GM13977 (cell line): ENCODE measurements at regions not wholly inside any gene's neighbourhood (a gene's known extent, or its start where the extent isn't known, plus 50 kb on each side); places are given as distances from the start of the nearest gene placed in this dataset.
A peak's percentile ranks its signal among the peaks of the same experiment; 100 is the strongest.

ENCODE experiments used
- DNase-seq: peaks from one replicate; pipeline ENCODE4 v3.0.0; 2012; ENCODE audit warnings: low spot score
- in situ Hi-C: fragments of 300-500 bp; cut with MboI; formaldehyde crosslinking; loops from one replicate; pipeline ENCODE4 v1.12.0; 2022; ENCODE audit warnings: low sequenced_read_pairs, low pct_unique_long_range_greater_than_20kb, mixed read lengths, inconsistent platforms; ENCODE audit not compliant: unreplicated experiment
- TF ChIP-seq, protein P1 (sequence below): IDR thresholded peaks from 2 replicates; pipeline ENCODE4 v1.5.1; 2012; ENCODE audit warnings: mild to moderate bottlenecking, control low read depth; ENCODE audit not compliant: insufficient read depth; ENCODE audit errors: extremely low read depth, missing control alignments

GRCh38 chr13:52926971-52927370 is 78.5 kb upstream of the PCDH8 start:
- DNase-seq = no peak
- TF ChIP-seq, protein P1, sequence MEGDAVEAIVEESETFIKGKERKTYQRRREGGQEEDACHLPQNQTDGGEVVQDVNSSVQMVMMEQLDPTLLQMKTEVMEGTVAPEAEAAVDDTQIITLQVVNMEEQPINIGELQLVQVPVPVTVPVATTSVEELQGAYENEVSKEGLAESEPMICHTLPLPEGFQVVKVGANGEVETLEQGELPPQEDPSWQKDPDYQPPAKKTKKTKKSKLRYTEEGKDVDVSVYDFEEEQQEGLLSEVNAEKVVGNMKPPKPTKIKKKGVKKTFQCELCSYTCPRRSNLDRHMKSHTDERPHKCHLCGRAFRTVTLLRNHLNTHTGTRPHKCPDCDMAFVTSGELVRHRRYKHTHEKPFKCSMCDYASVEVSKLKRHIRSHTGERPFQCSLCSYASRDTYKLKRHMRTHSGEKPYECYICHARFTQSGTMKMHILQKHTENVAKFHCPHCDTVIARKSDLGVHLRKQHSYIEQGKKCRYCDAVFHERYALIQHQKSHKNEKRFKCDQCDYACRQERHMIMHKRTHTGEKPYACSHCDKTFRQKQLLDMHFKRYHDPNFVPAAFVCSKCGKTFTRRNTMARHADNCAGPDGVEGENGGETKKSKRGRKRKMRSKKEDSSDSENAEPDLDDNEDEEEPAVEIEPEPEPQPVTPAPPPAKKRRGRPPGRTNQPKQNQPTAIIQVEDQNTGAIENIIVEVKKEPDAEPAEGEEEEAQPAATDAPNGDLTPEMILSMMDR = no peak
- in situ Hi-C loops = no loop called here

- in situ Hi-C loops = no loop called here
- DNase-seq = no peak
- TF ChIP-seq, protein P1 = no peak
These were observed 77.4 kb upstream of the PCDH8 start for GRCh38 chr13:52925775-52926285.

DNA sequence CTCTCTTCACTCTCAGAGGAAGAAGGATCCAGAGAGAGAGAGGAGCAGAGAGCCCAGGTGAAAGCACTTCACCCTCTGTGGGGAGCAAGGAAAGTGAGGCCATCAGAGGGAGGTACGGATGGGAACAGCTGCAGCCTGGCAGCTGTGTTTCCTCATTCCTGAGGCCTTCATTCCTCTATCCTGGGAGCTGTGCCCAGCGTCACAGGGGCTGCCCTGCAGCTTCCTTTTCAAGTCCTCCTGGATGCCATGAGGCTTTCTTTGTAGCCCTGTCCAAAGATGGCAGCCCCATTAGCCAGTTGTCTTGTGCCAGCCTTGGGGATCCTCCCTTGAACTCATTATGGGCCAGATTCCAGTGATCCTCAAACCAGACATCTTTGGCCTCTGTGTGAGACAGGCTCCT is 76.8 kb upstream of the PCDH8 start:
- TF ChIP-seq, protein P1 = no peak
- no peak for DNase-seq
- in situ Hi-C loops = no loop called here

GRCh38 chr13:52924289-52925148 is 76.1 kb upstream of the PCDH8 start:
- DNase-seq = no peak
- TF ChIP-seq, protein P1 = no peak
- in situ Hi-C loops = no loop called here

- DNase-seq = no peak
- in situ Hi-C loops = no loop called here
- TF ChIP-seq, protein P1 = no peak
These were observed 74.5 kb upstream of the PCDH8 start for GRCh38 chr13:52922961-52923360.

DNA sequence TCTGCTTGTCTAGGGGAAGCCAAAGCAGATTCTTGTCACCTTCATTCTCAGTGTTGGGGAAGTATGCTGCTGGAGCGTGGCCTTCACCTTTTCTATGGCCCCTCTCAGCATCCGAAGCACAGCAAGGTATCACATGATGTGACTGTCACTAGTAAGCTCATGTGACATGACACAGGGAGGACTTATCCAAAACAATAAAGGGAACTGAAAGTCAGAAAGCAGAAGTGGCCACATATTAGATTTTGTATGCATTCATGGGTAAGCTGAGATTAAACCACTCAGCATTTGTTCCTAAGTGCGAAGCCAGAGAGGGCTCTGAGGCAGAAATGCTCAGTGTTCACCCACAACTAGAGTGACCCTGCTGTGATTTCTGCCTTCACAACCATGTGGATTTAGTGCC is 72.8 kb upstream of the PCDH8 start:
- TF ChIP-seq, protein P1 = no peak
- peak; percentile 59 for DNase-seq
- in situ Hi-C loops = no loop called here
